HL-60 (cell line): ENCODE measurements at regions not wholly inside any gene's neighbourhood (a gene's known extent, or its start where the extent isn't known, plus 50 kb on each side); places are given as distances from the start of the nearest gene placed in this dataset.

ENCODE experiments used
- DNase-seq, 2 experiments: peaks; one replicate each; pipeline ENCODE4 v3.0.0-alpha.2; 2010 to 2020; ENCODE audit warnings: low read depth in 1 of 2, low spot score in 1 of 2
- H3K27ac ChIP-seq: fragments of 250-450 bp; sonication (Bioruptor Pico); replicated peaks from 2 replicates; pipeline ENCODE4 v1.5.1; 2020; ENCODE audit warnings: mild to moderate bottlenecking, moderate library complexity
- H3K27me3 ChIP-seq: fragments of 250-450 bp; sonication (Bioruptor Pico); 2 replicates; pipeline ENCODE4 v1.5.1; 2021; ENCODE audit warnings: mild to moderate bottlenecking, moderate library complexity; ENCODE audit not compliant: insufficient read depth, poor library complexity, severe bottlenecking
- H3K4me3 ChIP-seq: replicated peaks from 2 replicates; pipeline ENCODE4 v1.5.1; 2011; ENCODE audit warnings: mild to moderate bottlenecking, control low read depth, low read length; ENCODE audit not compliant: insufficient read depth
- GABPA ChIP-seq: IDR thresholded peaks from 2 replicates; pipeline ENCODE4 v1.6.1; 2012; ENCODE audit warnings: low read depth
- POLR2AphosphoS5 ChIP-seq: IDR thresholded peaks from 2 replicates; pipeline ENCODE4 v1.6.1; 2012; ENCODE audit warnings: low read depth
- SPI1 ChIP-seq: IDR thresholded peaks from 2 replicates; pipeline ENCODE4 v1.6.1; 2012; ENCODE audit warnings: low read depth, mild to moderate bottlenecking, borderline replicate concordance
- TF ChIP-seq, protein P1 (sequence below): IDR thresholded peaks from 2 replicates; pipeline ENCODE4 v1.6.1; 2012; ENCODE audit warnings: low read depth; ENCODE audit not compliant: insufficient replicate concordance
- TF ChIP-seq, protein P2 (sequence below): IDR thresholded peaks from one replicate; pipeline ENCODE4 v1.5.1; 2011; ENCODE audit warnings: low read length, control low read depth, inconsistent platforms; ENCODE audit not compliant: insufficient read depth

DNA sequence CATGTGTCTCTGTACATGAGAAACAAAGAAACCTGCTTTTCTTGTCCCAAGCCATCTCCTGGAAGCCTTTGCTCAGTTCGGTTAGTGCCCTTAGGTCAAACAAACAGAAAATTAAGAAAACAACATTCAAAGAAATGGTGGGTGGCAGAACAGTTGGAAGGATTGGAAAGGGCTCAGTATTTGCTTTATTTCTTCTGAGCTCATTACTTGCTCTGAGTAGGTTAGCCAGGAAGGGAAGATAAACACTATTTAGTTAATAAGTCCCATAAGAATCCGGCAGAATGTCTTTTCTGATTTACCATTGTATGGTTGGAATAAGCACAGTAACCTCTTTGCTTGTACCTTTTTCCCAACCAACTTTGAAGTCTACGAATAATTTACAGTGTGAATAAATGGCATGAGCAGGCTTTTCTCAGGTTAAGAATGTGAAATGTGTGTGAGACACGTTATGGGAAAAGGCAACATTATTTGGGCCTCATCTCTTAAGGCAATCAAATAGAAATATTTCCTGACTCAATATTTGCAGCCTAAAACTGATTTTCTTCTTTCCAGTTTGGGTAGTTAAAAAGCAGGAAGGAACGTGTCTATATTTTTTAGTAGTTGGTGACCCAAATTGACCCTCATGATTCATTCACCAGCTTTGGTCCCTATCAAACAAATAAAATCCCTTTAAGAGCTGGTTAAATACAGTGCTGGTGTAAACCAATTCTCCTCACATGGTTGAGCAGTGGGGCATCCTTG is 158.5 kb downstream of the DKK1 start:
- DNase-seq = no peak
- H3K4me3 ChIP-seq = no peak overlapping the region

DNA sequence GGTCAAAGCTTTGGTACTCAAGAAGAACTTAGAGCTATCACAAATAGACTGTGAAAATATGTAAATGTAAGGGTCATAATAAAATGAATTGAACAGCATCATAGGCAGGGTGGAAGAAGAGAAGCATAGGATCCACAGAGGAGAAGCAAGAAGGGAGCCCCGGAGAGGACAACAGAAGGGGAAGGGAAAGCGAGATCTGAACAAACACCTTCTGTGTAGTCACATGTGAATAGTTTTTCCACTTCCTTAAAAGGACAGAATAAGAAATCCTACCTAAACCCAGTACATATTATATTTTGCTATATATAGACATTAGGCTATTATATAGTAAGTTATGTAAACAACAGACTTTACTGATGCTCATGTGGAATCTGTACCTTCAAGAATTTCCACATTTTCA is 160.2 kb downstream of the DKK1 start:
- Histone ChIP-seq H3K27me3 (no peaks in the 10 kb centered on the region), H3K27ac (no peak overlapping the region), H3K4me3 (no peak overlapping the region)
- DNase-seq = no peak
- TF ChIP-seq, protein P1, sequence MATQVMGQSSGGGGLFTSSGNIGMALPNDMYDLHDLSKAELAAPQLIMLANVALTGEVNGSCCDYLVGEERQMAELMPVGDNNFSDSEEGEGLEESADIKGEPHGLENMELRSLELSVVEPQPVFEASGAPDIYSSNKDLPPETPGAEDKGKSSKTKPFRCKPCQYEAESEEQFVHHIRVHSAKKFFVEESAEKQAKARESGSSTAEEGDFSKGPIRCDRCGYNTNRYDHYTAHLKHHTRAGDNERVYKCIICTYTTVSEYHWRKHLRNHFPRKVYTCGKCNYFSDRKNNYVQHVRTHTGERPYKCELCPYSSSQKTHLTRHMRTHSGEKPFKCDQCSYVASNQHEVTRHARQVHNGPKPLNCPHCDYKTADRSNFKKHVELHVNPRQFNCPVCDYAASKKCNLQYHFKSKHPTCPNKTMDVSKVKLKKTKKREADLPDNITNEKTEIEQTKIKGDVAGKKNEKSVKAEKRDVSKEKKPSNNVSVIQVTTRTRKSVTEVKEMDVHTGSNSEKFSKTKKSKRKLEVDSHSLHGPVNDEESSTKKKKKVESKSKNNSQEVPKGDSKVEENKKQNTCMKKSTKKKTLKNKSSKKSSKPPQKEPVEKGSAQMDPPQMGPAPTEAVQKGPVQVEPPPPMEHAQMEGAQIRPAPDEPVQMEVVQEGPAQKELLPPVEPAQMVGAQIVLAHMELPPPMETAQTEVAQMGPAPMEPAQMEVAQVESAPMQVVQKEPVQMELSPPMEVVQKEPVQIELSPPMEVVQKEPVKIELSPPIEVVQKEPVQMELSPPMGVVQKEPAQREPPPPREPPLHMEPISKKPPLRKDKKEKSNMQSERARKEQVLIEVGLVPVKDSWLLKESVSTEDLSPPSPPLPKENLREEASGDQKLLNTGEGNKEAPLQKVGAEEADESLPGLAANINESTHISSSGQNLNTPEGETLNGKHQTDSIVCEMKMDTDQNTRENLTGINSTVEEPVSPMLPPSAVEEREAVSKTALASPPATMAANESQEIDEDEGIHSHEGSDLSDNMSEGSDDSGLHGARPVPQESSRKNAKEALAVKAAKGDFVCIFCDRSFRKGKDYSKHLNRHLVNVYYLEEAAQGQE = no peak
- TF ChIP-seq POLR2AphosphoS5 (no peak), SPI1 (no peak)

More for the DNA sequence above, 158.5 kb downstream of the DKK1 start:
- Histone ChIP-seq H3K27ac (no peak overlapping the region), H3K27me3 (no peaks in the 10 kb centered on the region)
- no peak for TF ChIP-seq GABPA
- no peak for TF ChIP-seq SPI1
- TF ChIP-seq, protein P1 = no peak
- no peak for TF ChIP-seq POLR2AphosphoS5
- TF ChIP-seq, protein P2, sequence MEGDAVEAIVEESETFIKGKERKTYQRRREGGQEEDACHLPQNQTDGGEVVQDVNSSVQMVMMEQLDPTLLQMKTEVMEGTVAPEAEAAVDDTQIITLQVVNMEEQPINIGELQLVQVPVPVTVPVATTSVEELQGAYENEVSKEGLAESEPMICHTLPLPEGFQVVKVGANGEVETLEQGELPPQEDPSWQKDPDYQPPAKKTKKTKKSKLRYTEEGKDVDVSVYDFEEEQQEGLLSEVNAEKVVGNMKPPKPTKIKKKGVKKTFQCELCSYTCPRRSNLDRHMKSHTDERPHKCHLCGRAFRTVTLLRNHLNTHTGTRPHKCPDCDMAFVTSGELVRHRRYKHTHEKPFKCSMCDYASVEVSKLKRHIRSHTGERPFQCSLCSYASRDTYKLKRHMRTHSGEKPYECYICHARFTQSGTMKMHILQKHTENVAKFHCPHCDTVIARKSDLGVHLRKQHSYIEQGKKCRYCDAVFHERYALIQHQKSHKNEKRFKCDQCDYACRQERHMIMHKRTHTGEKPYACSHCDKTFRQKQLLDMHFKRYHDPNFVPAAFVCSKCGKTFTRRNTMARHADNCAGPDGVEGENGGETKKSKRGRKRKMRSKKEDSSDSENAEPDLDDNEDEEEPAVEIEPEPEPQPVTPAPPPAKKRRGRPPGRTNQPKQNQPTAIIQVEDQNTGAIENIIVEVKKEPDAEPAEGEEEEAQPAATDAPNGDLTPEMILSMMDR = no peak

DNA sequence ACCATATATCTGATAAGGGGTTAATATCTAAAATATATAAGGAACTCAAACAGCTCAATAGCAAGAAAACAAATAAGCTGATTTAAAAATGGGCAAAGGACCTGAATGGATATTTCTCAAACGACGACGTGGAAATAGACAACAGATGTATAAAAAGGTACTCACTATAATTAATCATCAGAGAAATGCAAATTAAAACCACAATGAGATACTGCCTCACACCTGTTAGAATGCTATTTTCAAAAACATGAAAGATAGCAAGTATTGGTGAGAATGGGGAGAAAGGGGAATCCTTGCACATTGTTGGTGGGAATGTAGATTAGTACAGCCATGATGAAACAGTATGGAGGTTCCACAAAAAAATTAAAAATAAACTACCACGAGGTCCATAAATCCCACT is 163.2 kb downstream of the DKK1 start:
- Histone ChIP-seq H3K27ac (no peak overlapping the region), H3K27me3 (no peaks in the 10 kb centered on the region), H3K4me3 (no peak overlapping the region)
- no peak for DNase-seq
- TF ChIP-seq, protein P1 = no peak
- no peak for TF ChIP-seq POLR2AphosphoS5

DNA sequence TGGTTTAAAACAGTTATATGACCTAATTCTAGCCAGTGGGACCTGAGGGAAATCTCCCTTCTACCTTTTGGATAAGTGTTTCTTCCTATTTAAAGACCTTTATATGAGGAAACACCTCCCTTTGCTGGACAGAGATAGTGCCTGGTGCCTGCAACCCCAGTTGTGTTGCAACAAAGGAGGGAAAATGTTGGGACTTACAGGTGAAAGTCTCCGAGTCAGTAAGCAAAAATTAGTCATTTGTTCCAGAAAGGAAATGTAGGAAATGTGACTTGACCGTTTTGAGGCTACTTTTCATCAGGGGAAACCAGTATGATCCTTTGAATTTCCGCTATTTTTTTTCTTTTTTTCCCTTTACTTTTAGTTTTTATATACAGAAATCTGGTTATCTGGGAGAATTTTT is 165.5 kb downstream of the DKK1 start:
- no peaks in the 10 kb centered on the region for H3K27me3 ChIP-seq
- DNase-seq = no peak
- H3K4me3 ChIP-seq = no peak overlapping the region
- H3K27ac ChIP-seq = no peak overlapping the region
- no peak for TF ChIP-seq SPI1
- no peak for TF ChIP-seq GABPA
- TF ChIP-seq POLR2AphosphoS5 = no peak
- TF ChIP-seq, protein P1 = no peak
